CD14-positive monocyte (primary cell): ENCODE measurements at regions not wholly inside any gene's neighbourhood (a gene's known extent, or its start where the extent isn't known, plus 50 kb on each side); places are given as distances from the start of the nearest gene placed in this dataset.

Experiments
- DNase-seq, 3 donors: peaks; one replicate each; pipeline ENCODE4 v3.0.0-alpha.2; 2011 to 2022
- H2AFZ ChIP-seq: 2 replicates; pipeline ENCODE4 v1.6.0; 2012; ENCODE audit warnings: mild to moderate bottlenecking, low read depth, low read length, inconsistent platforms; ENCODE audit not compliant: insufficient read depth, poor library complexity, severe bottlenecking
- H3K27ac ChIP-seq, 2 donors: 1 replicate in 1 of 2; 2 replicates in 1 of 2; pipeline ENCODE4 v1.5.1; 2012 to 2013; ENCODE audit warnings: low read length in 2 of 2, control low read depth in 1 of 2, inconsistent platforms in 1 of 2, low read depth in 1 of 2, mild to moderate bottlenecking in 1 of 2
- H3K27me3 ChIP-seq, 2 donors: one replicate each; pipeline versions ENCODE4 v1.6.0 to v1.6.1; 2011 to 2013; ENCODE audit warnings: low read length in 2 of 2; ENCODE audit not compliant: control insufficient read depth in 2 of 2, insufficient read depth in 2 of 2
- H3K36me3 ChIP-seq, 2 donors: replicated peaks in 1 of 2; 1 replicate in 1 of 2; 2 replicates in 1 of 2; pipeline versions ENCODE4 v1.5.1 to v1.6.1; 2012 to 2013; ENCODE audit warnings: low read length in 2 of 2, control low read depth in 1 of 2, inconsistent platforms in 1 of 2, mild to moderate bottlenecking in 1 of 2; ENCODE audit not compliant: insufficient read depth in 2 of 2, control insufficient read depth in 1 of 2
- H3K4me1 ChIP-seq, 2 donors: 1 replicate in 1 of 2; 2 replicates in 1 of 2; pipeline versions ENCODE4 v1.5.1 to v1.6.1; 2012 to 2013; ENCODE audit warnings: low read length in 2 of 2, control low read depth in 1 of 2, inconsistent platforms in 1 of 2, mild to moderate bottlenecking in 1 of 2, moderate library complexity in 1 of 2; ENCODE audit not compliant: insufficient read depth in 2 of 2, control insufficient read depth in 1 of 2
- H3K4me2 ChIP-seq: replicated peaks from 2 replicates; pipeline ENCODE3; 2012; ENCODE audit warnings: low read length, moderate library complexity, mild to moderate bottlenecking; ENCODE audit not compliant: poor library complexity, severe bottlenecking; ENCODE audit errors: extremely low read depth
- H3K4me3 ChIP-seq, 3 experiments: fragments of 200-600 bp in 1 of 3; sonication (generic) in 1 of 3; replicated peaks in 1 of 3; 1 replicate in 2 of 3; 2 replicates in 1 of 3; pipeline ENCODE4 v1.5.1; 2011 to 2013; ENCODE audit warnings: low read length in 3 of 3, mild to moderate bottlenecking in 3 of 3, control low read depth in 2 of 3, low read depth in 2 of 3, inconsistent platforms in 1 of 3, moderate library complexity in 1 of 3
- H3K79me2 ChIP-seq: 2 replicates; pipeline ENCODE4 v1.6.0; 2012; ENCODE audit warnings: mild to moderate bottlenecking, control low read depth, inconsistent platforms, low read length, moderate library complexity; ENCODE audit not compliant: insufficient read depth
- H3K9ac ChIP-seq: 2 replicates; pipeline ENCODE4 v1.6.0; 2017; ENCODE audit warnings: low read length, mild to moderate bottlenecking; ENCODE audit not compliant: insufficient read depth, poor library complexity, severe bottlenecking
- H3K9me3 ChIP-seq, 2 donors: replicated peaks in 1 of 2; 1 replicate in 1 of 2; 2 replicates in 1 of 2; pipeline versions ENCODE4 v1.5.1 to v1.6.1; 2012 to 2013; ENCODE audit warnings: low read length in 2 of 2, control low read depth in 1 of 2; ENCODE audit not compliant: control insufficient read depth in 1 of 2, insufficient read depth in 1 of 2
- H4K20me1 ChIP-seq: 2 replicates; pipeline ENCODE4 v1.6.0; 2012; ENCODE audit warnings: mild to moderate bottlenecking, low read length, control low read depth, moderate library complexity; ENCODE audit not compliant: insufficient read depth
- H3K27ac Mint-ChIP-seq, 7 donors: one replicate each; pipeline ENCODE4 v1.8.0; 2020; ENCODE audit warnings: mild to moderate bottlenecking in 7 of 7, mixed read lengths in 7 of 7, moderate library complexity in 6 of 7, inconsistent platforms in 2 of 7
- H3K27me3 Mint-ChIP-seq, 3 donors: one replicate each; pipeline ENCODE4 v1.8.0; 2021 to 2022; ENCODE audit warnings: low read depth in 3 of 3, mild to moderate bottlenecking in 3 of 3, mixed read lengths in 3 of 3, moderate library complexity in 3 of 3, inconsistent platforms in 1 of 3
- H3K36me3 Mint-ChIP-seq, 2 donors: one replicate each; pipeline ENCODE4 v1.8.0; 2020; ENCODE audit warnings: mixed read lengths in 2 of 2, inconsistent platforms in 1 of 2, mild to moderate bottlenecking in 1 of 2
- H3K4me1 Mint-ChIP-seq: one replicate; pipeline ENCODE4 v1.8.0; 2020; ENCODE audit warnings: mild to moderate bottlenecking, mixed read lengths
- H3K4me3 Mint-ChIP-seq, 2 donors: one replicate each; pipeline ENCODE4 v1.8.0; 2020; ENCODE audit warnings: mild to moderate bottlenecking in 2 of 2, mixed read lengths in 2 of 2, moderate library complexity in 1 of 2
- H3K9me3 Mint-ChIP-seq, 7 donors: one replicate each; pipeline ENCODE4 v1.8.0; 2020 to 2022; ENCODE audit warnings: mixed read lengths in 7 of 7, mild to moderate bottlenecking in 6 of 7, moderate library complexity in 6 of 7, inconsistent platforms in 2 of 7
- CTCF ChIP-seq: fragments of 200-600 bp; IDR thresholded peaks from one replicate; pipeline ENCODE4 v1.8.0; 2022; ENCODE audit warnings: antibody characterized with exemption, mild to moderate bottlenecking
- WGBS: methylation state at CpG from one replicate; pipeline ENCODE4 v1.1.5; 2013; ENCODE audit warnings: missing lambda C conversion rate; ENCODE audit not compliant: insufficient coverage; 5-methylcytosine and 5-hydroxymethylcytosine counted together
- intact Hi-C, 2 donors: fragments of 100-400 bp; cut with micrococcal nuclease; formaldehyde crosslinking; loops; one replicate each; pipeline versions ENCODE4 v1.15.0 to v1.15.1; 2023

GRCh38 chr5:171588046-171588445 is 168.6 kb downstream of the FGF18 start:
- H3K9ac ChIP-seq: no peak overlapping the region
- H3K36me3 ChIP-seq: no peaks in the 10 kb centered on the region
- WGBS: no CpG with 5 or more reads among the region's 1 CpG
- Mint-ChIP-seq H3K4me1 (no peaks in the 10 kb centered on the region), H3K4me3 (no peak overlapping the region), H3K36me3 (no peaks in the 10 kb centered on the region), H3K9me3 (no peaks in the 10 kb centered on the region), H3K27ac (no peak overlapping the region), H3K27me3 (peaks cover 1 to 5% (median 2%) of the 10 kb centered on the region in 3 donors)
- H3K4me1 ChIP-seq: no peaks in the 10 kb centered on the region
- no peak for DNase-seq
- no peak overlapping the region for H3K4me3 ChIP-seq
- no peak overlapping the region for H2AFZ ChIP-seq
- H3K79me2 ChIP-seq: no peaks in the 10 kb centered on the region
- H3K9me3 ChIP-seq: no peaks in the 10 kb centered on the region
- no peak overlapping the region for H3K27ac ChIP-seq
- intact Hi-C loops: no loop called here
- H3K27me3 ChIP-seq: no peaks in the 10 kb centered on the region
- no peak for TF ChIP-seq CTCF
- no peak overlapping the region for H3K4me2 ChIP-seq
- no peaks in the 10 kb centered on the region for H4K20me1 ChIP-seq

GRCh38 chr5:171588790-171589189 is 169.3 kb downstream of the FGF18 start:
- Histone ChIP-seq H3K4me2 (no peak overlapping the region), H3K9me3 (no peaks in the 10 kb centered on the region), H3K4me3 (no peak overlapping the region), H3K27ac (no peak overlapping the region), H2AFZ (no peak overlapping the region), H3K27me3 (no peaks in the 10 kb centered on the region), H3K4me1 (no peaks in the 10 kb centered on the region), H3K9ac (no peak overlapping the region), H4K20me1 (no peaks in the 10 kb centered on the region), H3K79me2 (no peaks in the 10 kb centered on the region), H3K36me3 (no peaks in the 10 kb centered on the region)
- 99% methylated on average over 7 of the region's 8 CpGs for WGBS
- Mint-ChIP-seq H3K36me3 (no peaks in the 10 kb centered on the region), H3K27ac (no peak overlapping the region), H3K4me3 (no peak overlapping the region), H3K27me3 (peaks cover 0 to 5% (median 2%) of the 10 kb centered on the region in 3 donors), H3K4me1 (no peaks in the 10 kb centered on the region), H3K9me3 (no peaks in the 10 kb centered on the region)
- intact Hi-C loops: no loop called here
- no peak for TF ChIP-seq CTCF
- DNase-seq: no peak
